ENCODE measurements at regions not wholly inside any gene's neighbourhood (a gene's known extent, or its start where the extent isn't known, plus 50 kb on each side); places are given as distances from the start of the nearest gene placed in this dataset.
A peak's percentile ranks its signal among the peaks of the same experiment; 100 is the strongest.
"Not testable (repeated sequence)": the region's sequence is repeated elsewhere in the genome, so short reads cannot be mapped to it uniquely, and the experiment has no call there.

DNA sequence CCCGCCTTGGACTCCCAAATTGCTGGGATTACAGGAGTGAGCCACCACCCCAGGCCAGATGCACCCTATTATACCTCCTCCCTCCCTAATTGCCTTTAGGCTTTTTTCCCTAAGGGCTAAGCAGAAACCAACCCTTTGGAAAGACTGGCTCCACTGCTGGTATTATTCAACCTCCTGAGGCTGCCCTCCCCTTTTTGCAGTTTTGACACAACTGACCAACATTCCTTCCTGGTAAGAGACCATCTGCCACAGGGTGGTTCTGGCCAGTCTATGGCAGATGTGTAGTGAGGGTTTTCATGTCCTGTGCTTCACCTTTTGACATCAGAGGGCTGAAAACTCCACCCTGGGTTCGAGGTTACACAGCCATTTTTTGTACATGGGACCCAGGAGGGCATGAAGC is 1785.3 kb upstream of the CELF4 start:
- DNase-seq (ENCODE audit: low read depth in 4 of 4, low spot score in 2 of 4), result no peak

DNA sequence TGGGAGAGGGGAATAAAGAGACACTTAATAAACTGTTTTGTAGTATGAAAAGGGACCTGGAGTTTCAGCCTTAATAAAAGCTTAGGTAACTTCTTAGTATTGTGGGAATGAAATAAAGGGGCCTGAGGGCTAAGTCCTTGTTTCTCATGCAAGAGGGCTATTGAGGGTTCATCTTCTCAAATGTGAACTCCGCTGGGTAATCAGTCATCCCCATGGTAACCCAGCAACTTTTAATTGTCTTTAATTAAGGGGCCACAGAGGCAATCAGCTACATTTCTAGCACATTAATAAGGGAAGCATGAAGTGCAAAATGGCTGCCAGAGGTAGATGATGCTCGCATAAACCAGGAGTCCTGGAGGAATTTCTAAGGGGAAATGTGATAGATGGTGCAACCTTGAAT is 1784.2 kb upstream of the CELF4 start:
- DNase-seq (ENCODE audit: low read depth in 4 of 4, low spot score in 2 of 4), result no peak

DNA sequence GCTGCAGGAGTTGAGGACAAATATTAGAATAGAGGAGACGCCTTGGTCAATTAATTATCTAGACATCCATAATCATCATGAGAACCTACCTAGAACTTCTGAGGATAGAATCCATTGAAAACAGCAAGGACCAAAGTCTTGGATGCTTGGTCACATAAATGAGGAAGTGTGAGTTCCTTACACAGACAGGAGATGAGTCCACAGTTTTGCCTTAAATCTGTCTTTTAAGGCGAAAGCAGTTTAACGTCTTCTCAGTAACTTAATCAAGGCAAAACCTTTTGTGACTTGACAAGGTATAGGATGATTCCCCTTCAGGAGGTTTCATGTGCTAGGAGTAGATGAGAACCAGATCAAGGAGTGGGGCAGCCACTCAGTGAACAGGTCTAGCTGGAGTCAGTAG is 1783.2 kb upstream of the CELF4 start:
- DNase-seq (ENCODE audit: low read depth in 4 of 4, low spot score in 2 of 4), result no peak

DNA sequence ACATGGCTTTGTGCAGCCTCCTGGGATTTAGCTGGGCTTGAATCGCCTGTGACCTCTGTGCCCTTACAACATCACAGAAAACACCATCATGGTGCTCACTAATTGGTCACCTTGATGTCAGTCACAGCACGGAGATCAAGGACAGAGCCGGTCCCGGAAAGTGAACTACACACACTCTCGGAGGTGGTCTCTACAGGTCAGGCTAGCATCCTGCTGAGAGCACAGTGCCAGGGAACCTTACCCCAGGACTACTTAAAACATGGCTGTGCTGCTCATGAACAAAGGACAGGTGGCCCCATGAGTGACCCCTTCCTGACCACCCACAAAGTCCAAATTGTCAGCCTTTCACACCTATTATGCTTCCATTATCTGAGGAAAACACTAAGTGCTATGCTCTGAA is 1782.1 kb upstream of the CELF4 start:
- no peak for DNase-seq (ENCODE audit: low read depth in 4 of 4, low spot score in 2 of 4)

DNA sequence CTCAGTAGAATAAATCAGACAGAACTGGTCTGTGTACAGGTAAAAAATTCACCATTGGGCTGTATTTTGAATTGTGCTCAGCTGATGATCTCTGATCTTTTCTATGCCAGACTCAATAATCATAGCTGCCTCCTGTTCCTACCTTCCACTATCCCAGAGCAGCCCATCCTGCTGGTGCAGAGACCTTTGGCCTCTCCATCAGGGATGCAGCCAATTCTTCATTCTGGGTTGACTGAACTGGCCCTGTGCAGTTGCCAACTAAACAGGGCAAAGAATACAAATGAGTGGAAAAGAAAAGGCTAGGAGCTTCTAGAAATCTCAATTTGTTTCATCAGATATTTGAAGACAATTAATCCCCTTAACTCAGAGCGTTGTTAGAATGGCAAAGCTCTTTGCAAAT is 1781.3 kb upstream of the CELF4 start:
- no peak for DNase-seq (ENCODE audit: low read depth in 4 of 4, low spot score in 2 of 4)

DNA sequence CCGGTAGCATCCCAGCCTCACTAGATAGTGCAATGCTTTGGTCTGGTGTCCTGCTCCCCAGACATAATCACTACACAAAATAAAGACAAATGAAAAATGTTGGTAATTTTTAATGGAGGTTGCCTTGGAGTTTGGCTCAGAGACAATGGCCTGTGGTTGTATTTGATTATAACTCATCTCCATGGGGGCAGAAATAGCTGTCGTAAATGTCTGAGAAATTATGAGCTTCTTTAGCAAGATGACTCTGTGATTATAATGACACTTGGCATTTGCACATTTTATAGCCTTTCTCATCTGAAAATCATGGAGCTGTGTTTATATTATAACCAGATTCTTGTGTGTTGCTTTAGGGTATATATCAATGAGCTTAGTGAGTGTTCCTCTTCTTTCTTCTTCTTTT is 1779.7 kb upstream of the CELF4 start:
- no peak for DNase-seq (ENCODE audit: low read depth in 4 of 4, low spot score in 2 of 4)

DNA sequence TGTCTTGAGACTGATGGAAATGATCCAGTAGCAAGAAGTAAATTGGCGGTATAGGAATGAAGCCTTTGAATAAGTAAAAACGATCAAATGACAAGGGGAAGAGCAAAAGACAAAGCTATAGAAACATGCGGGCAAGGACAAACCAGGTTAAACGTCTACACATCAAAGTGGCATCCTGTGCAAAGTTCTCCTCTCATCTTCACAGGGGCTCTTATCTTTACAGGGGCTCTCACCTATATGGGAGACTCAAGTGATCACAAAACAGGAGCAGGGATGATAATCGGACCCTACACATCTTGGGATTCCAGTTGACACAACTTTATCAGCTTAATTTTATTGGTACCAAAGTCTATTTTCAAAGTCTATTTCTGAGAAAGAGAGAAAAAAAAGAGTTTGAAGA is 1778.9 kb upstream of the CELF4 start:
- no peak for DNase-seq (ENCODE audit: low read depth in 4 of 4, low spot score in 2 of 4)

DNA sequence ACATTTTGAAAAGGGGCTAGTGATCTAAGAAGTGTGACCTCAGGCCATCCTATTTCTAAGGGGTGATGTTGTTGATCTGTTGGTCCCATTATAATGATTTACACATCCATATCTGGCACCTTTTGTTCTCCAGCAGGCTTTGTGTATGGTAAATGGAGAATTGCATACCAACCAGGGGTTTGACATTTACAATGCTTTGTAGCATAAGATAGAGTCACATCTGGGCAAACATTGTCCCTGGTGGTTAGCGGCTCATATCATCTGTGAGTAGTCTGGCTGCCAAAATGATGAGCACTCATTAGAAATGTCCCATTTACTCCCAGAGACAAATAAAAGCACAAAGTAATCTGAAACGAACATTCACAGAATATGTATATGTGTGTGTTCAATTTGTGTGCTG is 1775.5 kb upstream of the CELF4 start:
- no peak for DNase-seq (ENCODE audit: low read depth in 4 of 4, low spot score in 2 of 4)

DNA sequence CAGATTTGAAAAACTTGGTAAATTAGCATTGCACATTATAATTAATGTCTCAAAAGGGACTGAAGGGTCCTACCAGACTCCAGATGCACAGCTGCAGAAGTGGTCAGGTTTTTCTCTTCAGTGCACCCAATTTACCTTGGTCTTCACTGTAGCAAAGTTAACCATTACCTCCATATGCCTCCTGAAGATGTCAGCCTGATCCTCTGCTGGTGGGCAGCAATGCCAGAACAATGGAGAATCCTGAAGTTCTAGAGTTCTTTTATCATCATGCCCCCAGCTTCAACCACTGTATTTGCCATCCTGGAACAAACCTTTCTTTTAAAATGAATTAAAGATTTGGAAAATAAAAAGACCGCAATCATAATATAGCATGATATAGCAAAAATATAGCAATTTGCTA is 1774.8 kb upstream of the CELF4 start:
- DNase-seq (ENCODE audit: low read depth in 4 of 4, low spot score in 2 of 4), result no peak

DNA sequence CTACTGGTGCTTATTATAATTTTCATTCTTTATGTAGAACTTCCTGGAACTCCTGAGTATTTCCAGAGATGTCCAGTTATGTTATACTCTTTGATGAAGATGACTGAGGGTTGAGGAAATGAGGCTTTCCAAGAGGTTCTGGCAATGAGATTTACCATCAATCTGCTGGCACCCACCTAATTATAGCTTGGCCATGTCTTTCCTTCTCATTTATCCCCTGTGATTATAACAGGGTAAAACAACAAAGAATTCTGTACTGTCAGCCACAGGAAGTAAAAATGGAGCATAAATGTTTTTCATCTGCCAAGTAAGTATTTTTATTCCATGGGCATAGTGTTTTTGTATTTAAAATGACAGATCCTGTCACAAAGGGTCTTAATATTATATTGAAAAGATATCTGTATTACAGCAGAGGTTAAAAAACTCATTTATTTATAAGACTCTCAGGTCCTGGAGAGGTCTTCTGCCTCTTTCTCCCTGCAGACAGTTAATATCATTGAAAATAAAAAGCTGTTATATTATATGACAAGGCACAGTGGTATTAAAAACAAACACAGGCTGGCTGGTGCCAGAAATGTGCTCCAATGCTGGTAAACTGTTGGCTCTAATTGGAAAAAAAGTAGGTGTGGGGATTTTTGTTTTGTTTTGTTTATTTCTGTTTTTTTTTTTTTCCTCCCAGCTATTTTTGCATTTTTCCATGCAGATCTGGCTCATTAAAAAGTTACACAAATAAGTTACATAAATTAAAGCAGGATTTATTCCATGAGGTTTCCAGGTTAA is 1764.1 kb upstream of the CELF4 start:
- DNase-seq (ENCODE audit: low read depth in 4 of 4, low spot score in 2 of 4), result no peak

DNA sequence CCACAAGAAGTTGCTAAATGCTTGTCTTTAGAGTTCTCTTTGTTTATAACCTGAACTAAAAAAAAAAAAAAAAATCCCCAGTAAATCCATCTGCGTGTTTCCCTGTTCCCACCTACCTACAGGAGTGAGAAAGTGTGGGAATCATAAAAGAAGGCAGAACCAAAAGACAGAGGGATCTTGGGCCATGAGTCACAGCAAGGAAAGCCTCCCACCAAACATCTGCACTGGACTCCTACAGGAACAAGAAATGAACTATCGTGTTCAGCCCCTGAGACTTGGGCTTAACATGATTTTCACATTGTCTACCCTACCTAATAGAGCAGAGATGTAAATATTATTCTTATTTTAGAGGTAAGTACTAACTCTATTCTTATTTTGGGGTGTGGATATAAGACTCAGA is 1761.2 kb upstream of the CELF4 start:
- no peak for DNase-seq (ENCODE audit: low read depth in 4 of 4, low spot score in 2 of 4)

DNA sequence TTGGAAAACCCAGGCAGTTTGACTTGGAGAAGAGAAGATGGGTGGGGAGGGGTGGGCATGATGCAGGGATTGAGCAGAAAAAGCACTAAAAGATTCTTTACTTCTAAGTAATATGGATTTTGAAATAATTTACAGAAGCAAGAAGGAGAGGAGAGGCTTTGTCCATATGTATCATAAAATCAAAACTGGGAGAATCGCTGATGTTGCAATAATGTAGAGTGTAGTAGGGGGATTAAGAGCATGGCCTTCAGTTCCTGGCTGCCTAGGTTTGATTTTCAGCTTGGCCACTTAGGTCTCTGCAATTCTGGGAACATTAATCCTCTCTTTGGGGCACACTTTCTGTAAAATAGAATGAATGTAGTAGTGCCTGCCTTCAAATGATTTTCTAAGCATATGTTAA is 1760.4 kb upstream of the CELF4 start:
- no peak for DNase-seq (ENCODE audit: low read depth in 4 of 4, low spot score in 2 of 4)

DNA sequence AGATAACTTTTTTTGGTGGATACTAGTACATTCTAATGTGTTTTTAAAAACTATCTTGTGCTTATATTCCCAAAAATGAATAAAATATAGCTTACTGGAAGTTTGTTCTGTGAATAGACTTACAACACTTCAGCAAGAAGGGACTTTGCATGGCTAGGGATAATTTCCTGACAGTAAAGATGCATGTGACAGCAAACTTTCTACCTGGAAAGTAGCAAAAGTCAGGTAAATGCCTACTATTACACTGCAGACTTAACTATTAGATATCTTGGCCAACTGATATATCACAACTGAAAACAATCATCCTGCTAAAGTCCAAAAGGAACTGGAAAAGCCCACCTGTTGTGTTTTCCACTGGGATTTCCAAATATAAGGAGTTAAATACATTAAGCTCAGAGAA is 1753.5 kb upstream of the CELF4 start:
- DNase-seq (ENCODE audit: low read depth in 4 of 4, low spot score in 2 of 4), result no peak

DNA sequence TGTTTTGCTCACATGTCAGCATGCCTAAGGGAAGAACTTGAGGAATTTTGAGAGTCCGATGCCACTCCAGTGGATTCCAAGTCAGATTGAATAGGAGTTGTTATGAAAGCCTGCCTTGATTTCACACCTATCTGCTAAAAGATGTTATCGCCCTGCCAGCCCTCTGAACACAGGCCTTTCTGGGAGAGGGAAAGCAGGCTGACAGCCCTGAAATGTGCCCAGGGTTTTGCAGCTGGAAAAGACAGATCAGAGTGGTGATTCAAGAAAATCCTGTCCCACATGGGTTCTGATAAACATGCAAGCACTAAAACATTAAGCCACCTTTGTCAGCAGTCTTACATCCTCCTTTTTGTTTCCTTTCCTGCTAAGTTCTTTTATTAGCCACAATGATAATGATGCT is 1752.9 kb upstream of the CELF4 start:
- DNase-seq (ENCODE audit: low read depth in 4 of 4, low spot score in 2 of 4), result no peak

DNA sequence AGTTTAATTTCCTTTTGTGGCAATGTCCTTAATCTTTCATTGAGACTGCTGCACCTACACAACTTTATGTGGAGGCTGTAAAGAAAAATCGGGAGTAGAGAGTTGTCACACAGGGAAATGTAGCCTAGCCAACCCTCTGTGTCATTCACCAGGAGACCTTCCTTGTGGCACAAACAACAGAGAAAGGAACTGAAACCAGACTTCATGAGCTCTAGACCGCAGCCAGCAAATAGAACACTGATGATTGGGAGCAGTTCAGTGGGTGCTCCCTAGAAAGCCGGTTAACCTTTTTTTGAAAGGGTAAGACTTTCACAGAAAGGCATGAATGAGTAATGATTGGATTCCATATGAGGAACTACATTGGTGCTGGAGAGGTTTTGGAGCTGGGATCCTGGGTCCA is 1752.4 kb upstream of the CELF4 start:
- DNase-seq (ENCODE audit: low read depth in 4 of 4, low spot score in 2 of 4), result no peak

DNA sequence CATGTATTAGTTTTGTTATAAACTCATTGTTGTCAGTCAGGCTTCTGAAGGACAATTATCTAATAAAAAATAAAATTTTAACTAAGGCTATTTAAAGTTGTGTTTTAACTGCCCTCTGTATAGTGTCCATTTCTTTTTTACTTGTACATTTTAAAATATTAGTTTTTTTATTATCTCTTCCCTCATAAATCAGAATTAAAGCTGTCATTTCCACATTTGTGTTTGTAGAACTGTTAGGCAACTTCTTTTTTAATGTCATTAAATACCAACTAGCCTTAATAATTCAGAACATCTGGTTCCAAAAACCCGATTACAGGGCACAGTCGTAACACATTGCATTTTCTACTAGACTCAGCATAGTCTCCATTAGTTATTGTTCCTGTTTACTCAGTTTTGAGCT is 1749.0 kb upstream of the CELF4 start:
- no peak for DNase-seq (ENCODE audit: low read depth in 4 of 4, low spot score in 2 of 4)

DNA sequence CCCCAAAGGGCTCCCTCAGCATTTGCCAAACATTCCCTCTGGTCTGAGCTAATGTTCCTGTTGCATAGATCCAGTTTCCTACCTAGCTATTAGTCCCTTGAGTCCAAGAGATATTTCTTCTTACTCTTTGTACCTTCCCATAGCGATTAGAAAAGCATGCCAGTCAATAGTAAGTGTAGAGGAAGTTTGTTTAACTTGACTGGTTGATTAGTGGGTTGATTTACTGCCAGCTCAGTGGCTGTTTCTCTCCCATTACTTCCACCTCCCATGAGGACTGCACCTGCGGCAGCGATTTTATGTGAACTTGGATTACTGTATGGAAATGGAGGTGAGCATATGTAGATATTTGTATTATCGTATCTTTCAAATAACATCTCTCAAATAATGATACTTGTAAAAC is 1748.4 kb upstream of the CELF4 start:
- peak in 1 of 4 donors; percentile 13 for DNase-seq (ENCODE audit: low read depth in 4 of 4, low spot score in 2 of 4)

DNA sequence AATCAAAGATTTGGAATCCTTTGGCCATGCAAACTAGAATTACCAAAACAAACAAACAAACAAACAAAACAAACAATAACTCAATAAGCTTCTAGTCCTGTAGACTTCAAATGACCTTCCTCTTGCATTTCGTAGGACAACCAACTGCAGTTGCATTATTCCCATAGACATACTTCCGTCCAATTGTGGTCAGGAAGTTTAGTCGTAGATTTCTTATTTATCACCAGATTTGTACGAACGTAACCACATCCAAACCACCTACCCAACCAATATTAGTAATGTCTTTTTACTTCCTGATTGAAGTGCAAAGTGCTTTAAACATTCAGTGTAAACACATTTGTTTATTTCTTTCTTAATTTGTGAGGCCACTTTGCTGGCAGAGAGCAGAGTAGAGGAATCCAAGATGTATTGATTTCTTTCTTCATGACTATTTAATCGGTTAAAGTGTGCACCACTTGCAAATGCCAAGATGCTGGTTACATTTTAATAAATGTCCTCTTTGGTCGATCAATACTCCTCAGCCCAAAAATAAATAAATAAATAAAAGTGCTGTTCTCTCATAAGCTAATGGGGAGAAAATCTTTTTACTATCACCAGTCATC is 1745.6 kb upstream of the CELF4 start:
- DNase-seq (ENCODE audit: low read depth in 4 of 4, low spot score in 2 of 4), result no peak

DNA sequence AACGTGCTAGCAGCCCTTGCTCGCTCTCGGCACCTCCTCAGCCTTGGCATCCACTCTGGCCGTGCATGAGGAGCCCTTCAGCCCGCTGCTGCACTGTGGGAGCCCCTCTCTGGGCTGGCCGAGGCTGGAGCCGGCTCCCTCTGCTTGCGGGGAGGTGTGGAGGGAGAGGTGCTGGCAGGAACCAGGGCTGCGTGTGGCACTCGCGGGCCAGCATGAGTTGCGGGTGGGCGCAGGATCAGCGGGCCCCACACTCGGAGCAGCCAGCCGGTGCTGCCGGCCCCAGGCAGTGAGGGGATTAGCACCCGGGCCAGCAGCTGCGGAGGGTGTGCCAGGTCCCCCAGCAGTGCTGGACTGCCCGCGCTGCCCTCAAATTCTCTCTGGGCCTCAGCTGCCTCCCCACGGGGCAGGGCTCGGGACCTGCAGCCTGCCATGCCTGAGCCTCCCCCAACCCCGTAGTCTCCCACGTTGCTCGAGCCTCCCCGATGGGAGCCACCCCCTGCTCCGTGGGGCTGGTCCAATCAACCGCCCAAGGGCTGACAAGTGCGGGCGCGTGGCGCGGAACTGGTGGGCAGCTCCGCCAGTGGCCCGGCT is 1743.4 kb upstream of the CELF4 start:
- DNase-seq (ENCODE audit: low read depth in 4 of 4, low spot score in 2 of 4), result not testable (repeated sequence)

DNA sequence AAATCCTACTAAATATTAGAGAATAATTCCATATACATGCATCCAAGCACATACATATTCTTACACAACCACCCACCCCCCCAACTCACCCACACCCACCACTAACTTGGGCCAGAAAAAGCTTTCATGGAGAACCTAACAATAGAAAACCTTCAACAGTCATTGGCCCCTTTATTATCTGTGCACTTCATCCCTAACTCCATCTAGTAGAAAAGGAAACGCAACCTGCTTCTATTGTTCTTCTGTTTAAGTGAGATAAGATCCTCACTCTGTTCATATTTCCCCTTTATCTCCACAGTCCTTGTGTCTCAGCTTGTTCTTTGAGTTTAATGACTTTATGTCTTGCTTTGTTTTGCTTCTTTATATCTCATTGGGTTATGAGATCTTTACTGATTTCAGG is 1740.2 kb upstream of the CELF4 start:
- no peak for DNase-seq (ENCODE audit: low read depth in 4 of 4, low spot score in 2 of 4)

DNA sequence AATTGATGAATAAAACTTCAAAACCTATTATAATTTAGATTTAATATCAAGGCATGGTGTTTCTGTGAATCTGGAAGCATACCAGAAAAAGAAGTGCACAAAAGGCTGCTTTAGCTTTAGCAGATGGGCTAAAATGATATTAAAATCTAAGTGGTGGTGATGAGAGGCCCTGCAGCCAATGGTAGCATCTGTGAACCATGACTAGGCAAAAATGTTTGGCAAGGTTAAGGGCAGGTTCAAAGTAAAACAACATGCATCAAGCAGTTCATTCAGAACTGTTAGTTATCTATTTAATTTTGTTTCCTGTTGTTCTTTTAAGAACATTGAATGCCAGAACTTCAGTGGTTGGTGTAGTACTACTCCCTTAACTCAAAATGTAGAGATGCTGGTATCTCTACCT is 1736.9 kb upstream of the CELF4 start:
- no peak for DNase-seq (ENCODE audit: low read depth in 4 of 4, low spot score in 2 of 4)

DNA sequence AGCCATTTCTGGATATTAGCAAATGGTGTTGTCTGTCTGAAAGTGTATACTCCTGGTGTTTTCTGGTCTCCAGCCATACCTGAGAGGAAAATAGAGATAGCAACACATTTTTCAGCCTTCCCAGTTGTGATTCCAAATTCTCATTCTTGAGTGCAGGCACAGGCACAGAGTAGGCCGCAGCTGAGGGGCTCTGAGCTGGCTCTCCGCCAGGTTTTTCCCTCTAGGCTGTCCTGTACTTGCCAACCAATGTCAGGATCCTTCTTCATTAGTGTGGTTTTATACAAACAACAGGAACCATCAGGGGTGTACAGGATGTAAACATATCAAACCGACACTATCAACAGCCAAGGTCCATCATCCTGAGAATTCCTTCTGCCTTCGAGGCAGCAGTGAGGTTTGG is 1733.6 kb upstream of the CELF4 start:
- DNase-seq (ENCODE audit: low read depth in 4 of 4, low spot score in 2 of 4), result no peak

Data from left renal cortex interstitium (tissue), 4 donors.